IPS DF 4.7 (cell line): ENCODE measurements at regions not wholly inside any gene's neighbourhood (a gene's known extent, or its start where the extent isn't known, plus 50 kb on each side); places are given as distances from the start of the nearest gene placed in this dataset.

Experiments
- DNase-seq: peaks from one replicate; pipeline ENCODE4 v3.0.0-alpha.2; 2013; ENCODE audit warnings: low spot score; ENCODE audit errors: extremely low read depth

DNA sequence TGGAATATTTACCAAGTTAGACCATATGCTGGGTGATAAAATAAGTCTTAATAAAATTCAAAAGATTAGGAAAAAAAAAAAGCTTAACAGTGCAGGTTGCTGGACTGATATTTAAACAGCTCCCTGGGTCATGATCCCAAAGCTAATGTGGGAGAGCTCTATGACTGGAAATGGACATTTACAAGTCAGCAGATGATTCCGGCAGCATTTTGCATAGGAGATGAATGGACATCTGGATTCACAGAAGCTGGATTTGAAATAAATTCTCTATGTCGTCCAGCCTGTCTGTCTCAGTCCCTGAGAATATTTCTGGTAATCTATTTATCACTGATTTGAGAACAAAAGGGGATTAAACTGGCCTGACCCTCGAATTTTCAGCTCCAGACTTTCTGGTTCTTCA, 52.3 kb upstream of the KLHL25 start:
- no peak for DNase-seq

- no peak for DNase-seq
Observed at GRCh38 chr15:85849946-85850345, 55.2 kb upstream of the KLHL25 start.

GRCh38 chr15:85852969-85853368, 58.2 kb upstream of the KLHL25 start:
- DNase-seq, result no peak

- peak; percentile 71 for DNase-seq
Observed at GRCh38 chr15:85854345-85855097, 59.8 kb upstream of the KLHL25 start.

DNA sequence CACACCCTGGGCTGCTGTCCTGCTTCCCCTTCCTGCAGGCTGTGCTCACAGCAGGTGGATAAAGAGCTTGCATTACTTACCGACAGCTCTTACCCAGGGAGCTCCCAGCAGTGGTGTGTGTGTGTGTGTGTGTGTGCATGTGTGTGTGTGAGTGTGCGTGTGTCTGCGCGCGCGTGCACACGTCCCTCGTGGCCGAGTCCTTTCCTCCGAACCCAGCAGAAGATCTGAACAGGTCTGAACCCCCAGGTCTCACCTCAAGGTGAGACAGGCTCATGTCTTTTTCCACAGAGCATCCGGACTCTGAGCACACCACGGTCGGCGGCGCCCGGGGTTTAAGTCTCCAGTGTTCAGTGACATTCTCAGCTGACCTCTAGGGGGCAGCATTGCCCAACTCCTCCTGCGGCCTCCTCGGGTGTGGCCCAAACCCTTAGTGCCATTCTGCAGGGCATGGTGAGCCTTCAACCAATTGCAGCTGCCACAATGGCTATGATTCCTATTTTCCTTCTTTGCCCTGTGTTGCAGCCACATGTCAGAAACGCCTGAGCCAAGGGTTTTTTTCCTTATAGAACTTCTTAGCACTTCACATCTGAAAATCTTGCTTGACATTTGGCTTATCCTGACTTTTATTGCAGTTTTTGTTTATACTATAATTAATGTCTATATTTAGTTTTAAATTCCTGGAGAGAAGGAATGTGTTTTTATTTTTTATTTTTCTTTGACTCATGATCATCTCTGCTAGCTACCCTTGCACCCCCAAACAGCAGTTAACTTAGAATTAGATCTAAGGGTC, 64.1 kb upstream of the KLHL25 start:
- peak; percentile 71 for DNase-seq

GRCh38 chr15:85859671-85860070, 64.9 kb upstream of the KLHL25 start:
- DNase-seq, result no peak

DNA sequence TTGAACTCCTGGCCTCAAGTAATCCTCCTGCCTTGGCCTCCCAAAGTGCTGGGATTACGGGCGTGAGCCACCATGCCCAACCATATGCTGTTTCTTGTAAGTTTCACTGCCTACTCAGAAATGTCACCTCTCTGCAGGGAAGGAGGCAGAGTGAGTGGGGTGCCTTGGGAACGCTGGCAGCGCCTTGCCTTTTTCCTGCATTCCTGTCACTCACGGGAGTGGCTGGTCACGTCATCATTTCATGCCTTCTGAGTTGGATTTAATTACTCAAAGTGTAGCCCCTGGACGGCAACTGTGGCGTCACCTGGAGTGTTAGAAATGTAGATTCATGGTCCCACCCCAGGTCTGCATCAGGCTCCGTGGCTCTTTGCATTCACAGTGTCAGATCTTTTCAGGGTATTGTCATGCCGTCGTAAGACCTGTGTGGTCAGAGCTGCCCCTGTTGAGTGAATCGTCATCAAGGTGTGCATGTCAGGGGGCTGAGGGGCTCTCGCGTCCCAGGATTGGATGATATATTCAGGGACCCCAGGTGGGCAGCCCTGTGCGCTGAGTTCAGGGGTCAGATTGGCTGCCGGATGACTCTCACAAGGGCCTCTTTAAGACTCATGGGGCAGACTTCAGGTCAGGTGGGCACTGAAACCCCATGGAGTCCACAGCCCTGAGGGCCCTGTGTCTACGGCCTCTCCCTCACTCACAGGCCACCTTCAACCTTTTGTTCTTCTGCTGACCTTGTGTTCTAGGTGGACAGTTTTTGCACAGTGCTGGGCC, 65.9 kb upstream of the KLHL25 start:
- no peak for DNase-seq

- DNase-seq, result peak; percentile 62
Observed at GRCh38 chr15:85865070-85865684, 70.5 kb upstream of the KLHL25 start.

DNA sequence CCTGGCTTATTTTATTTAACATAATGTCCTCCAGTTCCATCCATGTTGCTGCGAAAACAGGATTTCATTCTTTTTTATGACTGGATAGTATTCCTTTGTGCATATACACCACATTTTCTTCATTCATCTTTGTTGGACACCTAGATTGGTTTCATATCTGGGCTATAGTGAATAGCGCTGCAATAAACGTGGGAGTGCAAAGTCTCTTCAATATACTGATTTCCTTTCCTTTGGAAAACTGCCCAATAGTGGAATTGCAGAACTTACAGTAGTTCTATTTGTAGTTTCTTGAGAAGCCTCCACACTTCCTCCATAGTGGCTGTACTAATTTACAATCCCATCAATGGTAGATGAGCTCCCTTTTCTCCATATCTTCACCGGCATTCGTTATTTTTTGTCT, 72.5 kb upstream of the KLHL25 start:
- DNase-seq, result no peak

DNA sequence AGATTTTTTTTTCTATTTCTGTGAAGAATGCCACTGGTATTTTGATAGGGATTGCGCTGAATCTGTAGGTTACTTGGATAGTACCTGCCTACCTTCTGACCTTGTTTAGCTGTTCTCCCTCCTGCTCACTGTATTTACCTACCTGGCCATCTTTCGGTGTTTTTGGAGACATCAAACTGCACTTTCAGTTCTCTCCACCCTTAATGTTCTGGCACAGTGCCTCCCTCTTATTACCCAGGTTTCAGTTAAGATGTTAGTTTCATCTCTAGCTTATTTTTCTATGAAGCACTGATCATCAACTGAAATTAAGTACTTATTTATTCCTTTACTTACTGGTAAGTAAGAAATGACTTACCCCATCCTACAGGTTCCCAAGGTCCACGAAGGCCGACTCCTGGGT, 74.4 kb upstream of the KLHL25 start:
- no peak for DNase-seq

- DNase-seq, result no peak
Observed at GRCh38 chr15:85870216-85871014, 75.7 kb upstream of the KLHL25 start.

DNA sequence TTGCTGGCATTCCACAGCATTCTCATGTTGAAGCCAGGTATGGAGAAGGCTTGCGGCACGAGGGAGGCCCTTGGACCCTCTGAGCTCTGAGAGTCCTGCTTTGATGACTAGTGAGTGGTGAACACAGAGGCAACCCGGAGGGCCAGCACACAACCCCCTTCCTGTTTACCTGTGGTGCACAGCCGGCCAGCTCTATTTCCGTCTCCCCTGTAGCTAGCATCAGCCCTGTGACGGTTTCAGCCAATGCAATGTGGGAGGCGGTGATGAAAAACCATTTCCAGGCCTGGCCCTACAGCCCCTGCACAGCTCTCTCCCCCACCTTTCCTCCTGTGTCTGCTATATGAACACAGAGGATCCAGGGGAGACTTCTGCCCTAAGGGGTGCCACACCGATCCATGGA, 76.8 kb upstream of the KLHL25 start:
- DNase-seq, result no peak

DNA sequence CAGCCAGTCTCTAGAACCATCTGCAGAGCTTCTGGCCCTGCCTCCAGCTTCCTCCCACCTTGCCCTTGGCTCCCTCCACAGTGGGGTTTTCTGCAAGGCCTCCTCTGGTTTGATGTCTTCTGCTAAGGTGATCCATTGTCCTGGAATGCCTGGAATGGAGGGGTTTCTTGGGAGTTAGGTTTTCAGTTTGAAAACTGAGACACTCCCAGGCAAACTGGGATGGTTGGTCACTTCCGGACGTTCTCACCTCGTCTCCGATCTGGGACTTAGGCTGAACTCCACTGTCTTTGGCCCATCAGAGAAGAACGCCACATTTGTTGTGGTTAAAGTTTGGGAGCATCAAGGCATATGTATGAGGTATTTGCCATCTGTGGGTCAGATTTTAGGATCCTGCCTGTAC, 77.4 kb upstream of the KLHL25 start:
- DNase-seq, result no peak

GRCh38 chr15:85874236-85874635, 79.5 kb upstream of the KLHL25 start:
- no peak for DNase-seq

DNA sequence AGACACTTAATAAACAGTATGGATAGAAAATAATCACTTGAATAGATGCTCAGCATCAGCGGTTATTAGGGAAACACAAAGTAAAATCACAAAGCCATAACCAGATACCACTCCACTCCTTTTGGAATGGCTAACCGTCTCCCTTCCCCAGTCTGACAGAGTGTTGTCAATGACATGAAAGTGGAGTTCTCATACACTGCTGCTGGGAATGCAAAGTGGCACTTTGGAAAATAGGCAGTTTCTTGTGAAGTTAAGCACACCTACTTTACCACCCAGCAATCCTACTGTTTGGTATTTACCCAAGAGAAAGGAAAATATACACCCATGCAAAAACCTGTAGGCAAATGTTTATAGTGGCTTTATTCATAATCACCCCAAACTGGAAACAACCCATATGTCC, 81.0 kb upstream of the KLHL25 start:
- no peak for DNase-seq

- no peak for DNase-seq
Observed at GRCh38 chr15:85878828-85879225, 84.1 kb upstream of the KLHL25 start.

GRCh38 chr15:85879334-85880163, 84.8 kb upstream of the KLHL25 start:
- no peak for DNase-seq

GRCh38 chr15:85880501-85881190, 85.9 kb upstream of the KLHL25 start:
- DNase-seq, result no peak

GRCh38 chr15:85886309-85886811, 91.6 kb upstream of the KLHL25 start:
- DNase-seq, result no peak
